ENCODE measurements at regions not wholly inside any gene's neighbourhood (a gene's known extent, or its start where the extent isn't known, plus 50 kb on each side); places are given as distances from the start of the nearest gene placed in this dataset.
"Not testable (repeated sequence)": the region's sequence is repeated elsewhere in the genome, so short reads cannot be mapped to it uniquely, and the experiment has no call there.

- no peak for TF ChIP-seq CTCF (IDR thresholded peaks at IDR 0.05)
- Histone ChIP-seq H3K9me3 (no peaks in the 10 kb centered on the region), H3K4me1 (no peaks in the 10 kb centered on the region), H3K4me3 (no peak overlapping the region), H3K27me3 (ENCODE audit: insufficient read depth in 3 of 3, low read length in 2 of 3) (no peaks in the 10 kb centered on the region), H3K27ac (no peak overlapping the region), H3K36me3 (ENCODE audit: insufficient read depth in 1 of 2, low read depth in 1 of 2) (no peaks in the 10 kb centered on the region)
- no peak for DNase-seq
- intact Hi-C loops (cut with DNase I), result no loop called here
- ATAC-seq, result no peak
- 61 to 71% (median 63%) methylated on average over 2 of the region's 2 CpGs for WGBS, 3 donors
Measured at GRCh38 chr17:54626146-54626703, 274.4 kb upstream of the TOM1L1 start.

GRCh38 chr17:54639426-54639825, 261.2 kb upstream of the TOM1L1 start:
- H3K36me3 ChIP-seq (ENCODE audit: insufficient read depth in 1 of 2, low read depth in 1 of 2); H3K27ac ChIP-seq; H3K4me3 ChIP-seq; ATAC-seq; H3K4me1 ChIP-seq; H3K27me3 ChIP-seq (ENCODE audit: insufficient read depth in 3 of 3, low read length in 2 of 3); H3K9me3 ChIP-seq; DNase-seq; intact Hi-C loops (cut with DNase I): not testable (repeated sequence)
- WGBS, 3 donors, result 84 to 96% (median 93%) methylated on average over 6 of the region's 6 CpGs

GRCh38 chr17:54662978-54663876, 237.4 kb upstream of the TOM1L1 start:
- intact Hi-C loops (cut with DNase I), result no loop called here

GRCh38 chr17:54666559-54666958, 234.1 kb upstream of the TOM1L1 start:
- no peak for ATAC-seq
- no peak for TF ChIP-seq CTCF (IDR thresholded peaks at IDR 0.05)
- 82 to 85% (median 83%) methylated on average over 4 of the region's 4 CpGs for WGBS, 3 donors

More at GRCh38 chr17:54662978-54663876, 237.4 kb upstream of the TOM1L1 start:
- Histone ChIP-seq H3K27ac (no peak overlapping the region), H3K36me3 (ENCODE audit: insufficient read depth in 1 of 2, low read depth in 1 of 2) (no peaks in the 10 kb centered on the region), H3K27me3 (ENCODE audit: insufficient read depth in 3 of 3, low read length in 2 of 3) (no peaks in the 10 kb centered on the region), H3K4me1 (no peaks in the 10 kb centered on the region), H3K9me3 (no peaks in the 10 kb centered on the region), H3K4me3 (no peak overlapping the region)
- DNase-seq (peak in 1 of 2 donors; percentile 31), ATAC-seq (no peak)
- TF ChIP-seq CTCF (IDR thresholded peaks at IDR 0.05), result no peak
- 70 to 74% (median 72%) methylated on average over 12 of the region's 12 CpGs for whole genome bisulfite sequencing, 3 donors

GRCh38 chr17:54678158-54678557, 222.5 kb upstream of the TOM1L1 start:
- H3K9me3 ChIP-seq, result no peaks in the 10 kb centered on the region
- no peak overlapping the region for H3K4me3 ChIP-seq
- H3K27ac ChIP-seq, result no peak overlapping the region
- ATAC-seq (no peak), DNase-seq (no peak)
- no peaks in the 10 kb centered on the region for H3K27me3 ChIP-seq (ENCODE audit: insufficient read depth in 3 of 3, low read length in 2 of 3)
- TF ChIP-seq CTCF (IDR thresholded peaks at IDR 0.05), result no peak
- no peaks in the 10 kb centered on the region for H3K36me3 ChIP-seq (ENCODE audit: insufficient read depth in 1 of 2, low read depth in 1 of 2)
- no peaks in the 10 kb centered on the region for H3K4me1 ChIP-seq
- intact Hi-C loops (cut with DNase I), result no loop called here

More at GRCh38 chr17:54666559-54666958, 234.1 kb upstream of the TOM1L1 start:
- intact Hi-C loops (cut with DNase I), result no loop called here
- Histone ChIP-seq H3K36me3 (ENCODE audit: insufficient read depth in 1 of 2, low read depth in 1 of 2) (no peaks in the 10 kb centered on the region), H3K4me3 (no peak overlapping the region), H3K4me1 (no peaks in the 10 kb centered on the region), H3K27me3 (ENCODE audit: insufficient read depth in 3 of 3, low read length in 2 of 3) (no peaks in the 10 kb centered on the region), H3K9me3 (no peaks in the 10 kb centered on the region), H3K27ac (no peak overlapping the region)
- DNase-seq, result no peak

Measured in psoas muscle (tissue), 7 donors.